GM18517 (cell line): ENCODE measurements at regions not wholly inside any gene's neighbourhood (a gene's known extent, or its start where the extent isn't known, plus 50 kb on each side); places are given as distances from the start of the nearest gene placed in this dataset.

ENCODE experiments used
- ATAC-seq: cut with Tn5 transposase; IDR thresholded peaks from one replicate; pipeline ENCODE4 v1.9.1; 2021; ENCODE audit warnings: mild to moderate bottlenecking, moderate library complexity; ENCODE audit not compliant: unreplicated experiment

DNA sequence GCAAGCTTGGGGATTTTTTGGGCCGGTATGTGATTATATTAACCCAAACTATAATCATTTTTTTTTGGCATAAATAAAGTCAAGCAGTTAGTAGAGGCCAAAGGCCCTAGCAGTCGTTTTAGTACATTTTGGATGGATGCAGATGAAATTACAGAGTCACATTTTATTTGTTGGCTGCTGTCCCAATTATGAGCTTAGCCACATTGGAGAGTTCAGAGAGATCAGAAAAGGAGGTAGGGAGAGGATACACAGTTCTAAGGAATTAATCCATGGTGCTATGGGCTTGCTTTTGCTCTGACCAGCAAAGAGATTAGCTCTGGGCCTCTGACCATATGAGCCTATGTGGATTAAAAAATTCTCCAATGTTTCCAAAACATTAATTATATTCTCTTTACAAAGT is 395.1 kb downstream of the RAPGEF2 start:
- ATAC-seq, result no peak

GRCh38 chr4:159498446-159499115 is 395.7 kb downstream of the RAPGEF2 start:
- no peak for ATAC-seq

DNA sequence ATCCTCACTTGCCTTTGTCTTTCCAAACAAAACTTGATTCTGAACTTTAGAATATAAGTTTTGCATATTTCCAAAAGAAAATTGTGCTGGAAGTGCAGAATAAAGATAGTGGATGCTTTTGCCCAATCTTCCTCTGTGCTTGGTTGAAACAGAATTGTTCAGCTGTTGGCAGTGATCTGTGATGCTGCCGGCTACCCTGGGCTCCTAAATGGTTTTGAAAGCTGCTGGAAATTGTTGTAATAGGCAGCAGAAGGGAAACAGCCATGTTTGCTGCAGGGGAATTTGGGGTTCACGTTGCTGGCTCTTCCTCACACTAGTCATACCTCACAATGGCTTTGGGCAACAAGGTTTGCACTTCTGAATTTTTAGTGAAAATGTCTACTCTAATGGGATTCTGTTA is 398.0 kb downstream of the RAPGEF2 start:
- ATAC-seq, result no peak

DNA sequence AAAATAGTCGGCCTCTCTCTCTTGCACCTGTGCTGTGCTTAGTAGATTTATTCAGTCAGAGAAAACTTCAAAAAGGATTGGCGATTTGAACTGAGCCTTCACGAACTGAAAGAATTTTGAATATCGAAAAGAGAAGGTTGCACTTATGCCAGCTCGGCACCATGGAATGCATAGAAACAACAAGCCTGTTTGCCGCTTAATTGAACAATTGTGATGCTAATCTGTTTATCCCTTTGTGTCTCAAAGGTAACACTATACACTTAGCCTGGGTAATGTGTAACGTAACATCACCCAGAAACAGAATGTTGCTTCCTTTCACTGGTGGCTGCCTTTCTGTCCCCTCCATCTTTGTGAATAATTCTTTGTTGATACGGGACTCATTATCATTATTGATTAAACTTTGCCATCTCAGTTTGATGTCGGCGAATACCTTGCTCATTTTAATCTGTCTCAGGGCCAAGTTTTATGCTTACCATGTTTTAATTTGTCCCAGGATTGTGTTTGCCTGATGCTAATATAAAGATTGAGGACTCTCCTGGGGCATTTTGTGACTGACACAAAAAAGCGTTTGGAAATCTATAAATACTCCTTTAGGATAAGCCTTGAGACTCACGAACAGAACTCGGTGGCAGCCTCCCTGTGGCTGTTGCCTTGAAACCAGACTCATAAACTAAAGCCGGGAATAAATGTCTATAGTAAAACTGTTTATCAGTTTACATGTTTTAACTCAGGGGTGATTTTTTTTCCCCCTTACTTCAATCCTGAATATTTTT is 400.5 kb downstream of the RAPGEF2 start:
- ATAC-seq, result no peak

DNA sequence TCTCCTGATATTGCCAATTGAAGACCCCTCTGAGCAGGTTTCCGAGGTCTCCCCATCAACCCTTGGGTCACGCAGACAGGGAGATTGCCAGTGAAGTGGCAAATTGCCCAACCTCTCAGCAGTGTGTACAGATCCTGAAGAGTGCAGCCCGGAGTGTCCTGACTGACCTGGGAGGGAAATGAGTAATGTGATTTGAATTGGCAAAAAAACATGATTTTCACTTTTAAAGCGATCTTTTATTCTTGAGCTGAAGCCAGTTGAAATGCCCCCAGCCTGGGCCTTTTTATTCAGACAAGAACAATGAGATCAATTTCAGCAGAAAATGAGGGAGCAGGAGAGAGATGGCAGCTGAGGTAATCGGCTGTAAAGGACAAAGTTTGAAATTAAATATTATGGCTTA is 401.8 kb downstream of the RAPGEF2 start:
- no peak for ATAC-seq

DNA sequence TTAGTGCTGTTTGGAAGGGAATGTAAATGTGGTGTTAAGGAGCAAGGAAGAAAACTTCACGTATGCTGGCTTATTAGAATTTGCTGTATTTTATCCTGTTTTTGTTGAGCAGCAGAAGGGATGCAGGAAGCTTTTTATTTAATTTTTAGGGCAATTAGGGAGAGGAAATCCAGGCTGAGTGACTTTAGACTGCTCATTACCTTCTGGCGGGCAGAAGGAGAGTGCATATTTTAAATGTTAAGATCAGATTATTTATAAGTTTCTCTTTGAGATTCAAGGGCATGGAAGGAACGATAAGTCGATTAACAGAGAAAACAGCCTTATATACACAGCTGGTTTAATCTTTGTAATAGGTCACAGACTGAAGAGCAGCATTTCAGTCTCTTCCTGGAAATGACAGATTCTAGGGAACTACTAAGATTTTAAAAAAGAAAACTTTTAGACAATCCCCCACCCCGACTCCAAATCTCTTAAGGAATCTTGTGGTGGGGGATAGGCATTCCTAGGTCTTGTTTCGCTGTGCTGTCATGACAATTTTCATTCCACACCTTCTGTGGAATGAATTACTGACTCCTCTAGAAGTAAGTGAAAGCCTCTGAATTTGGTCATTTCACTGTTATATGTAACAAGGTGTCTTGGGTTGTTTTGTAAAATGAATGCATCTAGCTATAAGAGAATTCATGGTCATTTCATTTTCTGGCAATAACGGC is 402.5 kb downstream of the RAPGEF2 start:
- ATAC-seq, result no peak

GRCh38 chr4:159506801-159507517 is 404.1 kb downstream of the RAPGEF2 start:
- no peak for ATAC-seq

DNA sequence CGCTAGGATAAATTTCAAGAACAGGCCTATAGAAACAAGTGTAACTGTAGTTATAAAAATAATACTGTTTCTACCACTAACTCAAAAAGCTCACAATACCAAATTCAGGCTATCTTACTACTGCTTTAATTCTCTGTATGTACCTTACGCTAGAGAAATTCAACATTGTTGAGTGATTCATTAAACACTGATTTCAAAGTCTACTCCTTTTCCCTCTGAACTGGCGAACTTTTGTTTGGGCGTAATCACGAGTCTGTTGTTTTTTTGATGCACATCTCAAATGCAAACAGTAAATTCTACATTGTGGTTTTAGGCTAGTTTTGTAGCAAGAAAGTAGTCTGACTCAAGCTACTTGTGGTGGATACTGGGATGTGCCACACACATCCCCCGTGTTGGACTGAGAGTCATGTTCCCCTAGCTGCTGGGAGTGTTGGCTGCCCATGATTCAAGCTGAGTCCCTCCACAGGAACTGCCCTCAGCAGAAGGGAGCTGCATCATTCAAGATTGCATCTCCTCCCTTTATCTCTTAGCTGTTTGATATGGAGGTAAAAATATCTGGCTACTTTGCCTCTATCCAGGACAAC is 406.1 kb downstream of the RAPGEF2 start:
- ATAC-seq, result no peak

- no peak for ATAC-seq
Measured at GRCh38 chr4:159512348-159512747, 409.5 kb downstream of the RAPGEF2 start.

DNA sequence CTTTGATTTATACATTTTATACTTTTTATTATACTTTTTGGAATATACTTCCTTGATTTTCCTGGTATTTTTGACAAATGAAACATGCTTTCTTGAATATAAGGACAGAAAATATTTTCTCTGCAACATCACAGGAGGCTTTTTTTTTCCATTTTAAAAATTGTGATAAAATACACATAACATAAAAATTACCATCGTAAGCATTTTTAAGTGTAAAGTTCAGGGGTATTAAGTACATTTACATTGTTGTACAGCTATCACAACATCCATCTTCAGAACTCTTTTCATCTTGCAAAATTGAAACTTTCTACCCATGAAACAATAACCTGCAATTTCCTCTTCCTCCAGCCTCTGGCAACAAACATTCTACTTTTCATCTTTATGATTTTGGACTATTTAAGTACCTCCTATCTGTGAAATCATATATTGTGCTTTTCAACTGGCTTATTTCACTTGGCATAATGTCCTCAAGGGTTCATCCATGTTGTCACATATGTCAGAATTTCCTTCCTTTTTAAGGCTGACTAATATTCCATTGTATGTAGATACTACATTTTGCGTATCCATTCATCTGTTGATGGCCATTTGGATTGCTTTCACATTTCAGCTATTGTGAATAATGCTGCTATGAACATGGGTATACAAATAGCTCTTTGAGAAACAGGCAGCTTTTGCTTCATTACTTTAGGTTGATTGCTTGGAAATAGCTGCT is 412.6 kb downstream of the RAPGEF2 start:
- ATAC-seq, result no peak

DNA sequence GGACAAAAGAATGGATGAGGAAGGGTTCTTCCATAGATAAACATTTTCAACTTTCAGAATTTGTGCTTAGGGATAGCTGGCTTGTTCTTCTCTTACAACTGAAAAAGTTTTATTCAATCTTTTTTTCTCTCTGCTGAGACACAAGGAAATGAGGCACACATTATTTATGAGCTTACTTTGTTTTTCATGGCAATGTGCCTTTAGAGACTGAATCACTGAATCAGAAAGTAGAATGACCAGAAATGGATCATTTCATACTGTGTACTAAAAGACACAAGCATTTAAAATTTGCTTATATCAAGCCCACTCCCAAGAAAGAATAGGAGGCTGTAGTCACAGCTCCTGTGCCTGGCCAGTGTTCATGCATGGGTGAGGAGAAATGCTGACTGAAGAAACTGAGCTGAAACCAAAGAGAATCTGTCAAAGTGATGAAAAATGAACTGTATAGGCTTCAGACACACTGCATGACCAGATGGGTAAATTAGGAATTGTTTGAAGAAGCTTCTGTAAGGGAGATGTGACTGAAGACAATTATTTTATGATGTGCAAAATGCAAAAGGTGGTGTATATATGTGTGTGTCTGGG is 413.8 kb downstream of the RAPGEF2 start:
- no peak for ATAC-seq

- no peak for ATAC-seq
Measured at GRCh38 chr4:159520074-159520473, 417.2 kb downstream of the RAPGEF2 start.

DNA sequence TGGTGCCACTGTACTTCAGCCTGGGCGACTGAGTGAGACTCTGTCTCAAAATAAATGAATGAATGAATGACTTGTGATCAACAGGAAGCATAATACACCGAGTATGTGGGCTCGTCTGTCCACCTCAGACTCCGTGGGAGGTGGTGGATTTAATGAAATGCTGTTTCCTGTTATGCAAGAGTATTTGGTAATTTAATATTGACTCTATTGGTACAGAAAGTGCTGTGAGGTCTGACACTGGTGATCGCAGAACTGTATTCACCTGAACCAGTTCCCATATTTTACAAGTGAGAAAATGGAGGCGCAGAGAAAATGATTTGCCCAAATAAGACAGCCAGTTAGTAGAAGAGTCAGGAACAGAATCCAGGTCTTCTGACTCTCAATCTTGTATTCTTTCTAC is 423.3 kb downstream of the RAPGEF2 start:
- ATAC-seq, result no peak

DNA sequence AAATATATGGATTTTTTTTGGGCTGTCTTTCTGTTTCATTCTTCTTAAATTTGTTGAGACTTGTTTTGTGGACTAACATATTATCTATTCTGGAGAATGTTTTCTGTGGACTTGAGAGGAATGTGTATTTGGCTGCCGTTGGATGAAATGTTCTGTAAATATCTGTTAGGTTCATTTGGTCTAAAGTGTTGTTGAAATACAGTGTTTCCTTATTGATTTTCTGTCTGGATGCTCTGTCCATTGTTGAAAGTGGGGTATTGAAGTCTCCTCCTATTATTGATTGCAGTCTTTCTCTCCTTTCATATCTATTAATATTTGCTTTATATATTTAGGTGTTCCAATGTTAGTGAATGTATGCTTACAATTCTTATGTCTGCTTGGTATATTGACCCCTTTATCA is 431.8 kb downstream of the RAPGEF2 start:
- ATAC-seq, result no peak

GRCh38 chr4:159538556-159538955 is 435.7 kb downstream of the RAPGEF2 start:
- no peak for ATAC-seq

DNA sequence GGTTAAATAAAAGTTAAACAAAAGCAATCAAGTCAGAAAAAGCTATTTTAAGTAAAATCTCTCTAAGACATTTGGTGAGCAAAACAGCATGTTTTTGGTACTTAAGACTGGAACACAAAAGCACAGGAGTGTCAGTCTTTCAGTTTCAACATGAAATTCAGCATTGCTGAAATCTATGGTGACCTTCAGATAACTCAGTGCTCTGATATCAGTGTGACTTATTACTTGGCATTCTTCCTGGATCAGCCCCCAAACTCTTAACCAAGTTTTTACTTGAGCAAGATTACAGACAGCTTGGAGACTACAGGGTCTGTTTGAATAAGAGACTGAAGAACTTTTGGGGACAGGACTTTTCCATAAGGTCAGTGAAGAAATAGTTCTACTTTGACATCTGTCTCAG is 437.2 kb downstream of the RAPGEF2 start:
- ATAC-seq, result no peak

GRCh38 chr4:159540501-159540900 is 437.6 kb downstream of the RAPGEF2 start:
- ATAC-seq, result no peak

DNA sequence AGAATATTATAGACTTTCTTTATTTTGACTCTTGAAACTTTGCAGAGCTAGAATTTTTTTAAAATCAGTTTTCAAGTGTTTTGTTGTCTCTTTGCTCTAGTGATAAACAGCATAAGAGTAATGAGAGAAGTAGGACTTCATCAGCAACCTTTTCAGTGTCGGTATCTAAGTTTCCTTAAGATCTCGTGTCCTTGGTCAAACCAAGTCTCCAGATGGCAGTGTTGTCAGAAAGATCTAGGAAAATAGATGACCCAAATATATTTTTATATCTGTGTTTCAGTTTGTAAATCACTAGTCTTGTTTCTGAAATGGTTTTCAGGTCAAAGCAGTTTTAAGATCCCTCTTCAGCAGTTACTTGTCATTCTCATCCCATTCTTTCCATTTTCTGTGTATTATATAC is 438.3 kb downstream of the RAPGEF2 start:
- ATAC-seq, result no peak

GRCh38 chr4:159542296-159542695 is 439.4 kb downstream of the RAPGEF2 start:
- no peak for ATAC-seq

- no peak for ATAC-seq
Measured at GRCh38 chr4:159543831-159544230, 441.0 kb downstream of the RAPGEF2 start.
